Astrocyte (in vitro differentiated cells and primary cell): ENCODE measurements at regions not wholly inside any gene's neighbourhood (a gene's known extent, or its start where the extent isn't known, plus 50 kb on each side); places are given as distances from the start of the nearest gene placed in this dataset.

Experiments
- CTCF ChIP-seq: IDR thresholded peaks from 2 replicates; pipeline ENCODE4 v1.5.1; 2011; ENCODE audit warnings: low read depth, mild to moderate bottlenecking, inconsistent platforms, low read length, moderate library complexity; ENCODE audit not compliant: insufficient read depth
- EZH2 ChIP-seq: IDR thresholded peaks from 2 replicates; pipeline ENCODE4 v1.6.1; 2012; ENCODE audit warnings: mild to moderate bottlenecking, low read length, inconsistent platforms; ENCODE audit not compliant: insufficient read depth

DNA sequence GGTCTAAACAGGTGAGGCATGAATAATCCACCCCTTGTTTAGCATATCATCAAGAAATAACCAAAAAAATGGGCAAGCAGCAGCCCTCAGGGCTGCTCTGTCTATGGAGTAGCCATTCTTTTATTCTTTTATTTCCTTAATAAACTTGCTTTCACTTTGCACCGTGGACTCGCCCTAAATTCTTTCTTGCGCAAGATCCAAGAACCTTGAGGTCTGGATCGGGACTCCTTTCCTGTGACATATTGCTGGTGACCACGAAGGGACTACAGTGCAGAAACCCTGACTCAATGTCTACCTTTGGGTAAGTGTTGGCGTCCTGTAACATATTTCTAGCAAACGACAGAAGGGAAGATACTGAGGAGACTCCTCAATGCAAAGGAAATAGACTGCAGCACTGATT is 1099.2 kb downstream of the FAM181B start:
- TF ChIP-seq CTCF (no peak), EZH2 (no peak)
